HEK293T (cell line): ENCODE measurements at regions not wholly inside any gene's neighbourhood (a gene's known extent, or its start where the extent isn't known, plus 50 kb on each side); places are given as distances from the start of the nearest gene placed in this dataset.

Experiments
- CTCF ChIA-PET: fragments of 350-600 bp; formaldehyde crosslinking; extraction: SDS; loops from one replicate; lab custom pipeline; 2021; ENCODE audit warnings: antibody characterized with exemption, inconsistent platforms; lab: Yijun Ruan, JAX
- POLR2A ChIA-PET: fragments of 350-600 bp; formaldehyde crosslinking; extraction: SDS; loops from one replicate; lab custom pipeline; 2020; ENCODE audit warnings: antibody characterized with exemption, inconsistent platforms; lab: Yijun Ruan, JAX
- DNase-seq: peaks from one replicate; pipeline ENCODE4 v3.0.0; 2012; ENCODE audit warnings: mixed read lengths; ENCODE audit errors: extremely low spot score
- BHLHE40 ChIP-seq: fragments of 450-650 bp; IDR thresholded peaks from 2 replicates; pipeline ENCODE4 v1.6.1; 2016; ENCODE audit warnings: mild to moderate bottlenecking, moderate library complexity, borderline replicate concordance
- CTBP1 ChIP-seq: fragments of 450-650 bp; IDR thresholded peaks from 2 replicates; pipeline ENCODE4 v1.6.1; 2016; ENCODE audit warnings: borderline replicate concordance
- ELF4 ChIP-seq: fragments of 450-650 bp; IDR thresholded peaks from 2 replicates; pipeline ENCODE4 v1.6.1; 2017; ENCODE audit warnings: antibody characterized with exemption
- FOXA1 ChIP-seq: fragments of 450-650 bp; IDR thresholded peaks from 2 replicates; pipeline ENCODE4 v1.6.1; 2016; ENCODE audit warnings: mild to moderate bottlenecking
- FOXK2 ChIP-seq: fragments of 450-650 bp; IDR thresholded peaks from 2 replicates; pipeline ENCODE4 v1.6.1; 2016; ENCODE audit warnings: mild to moderate bottlenecking
- FOXM1 ChIP-seq: fragments of 450-650 bp; IDR thresholded peaks from 2 replicates; pipeline ENCODE4 v1.6.1; 2017; ENCODE audit warnings: mild to moderate bottlenecking, borderline replicate concordance
- HDGF ChIP-seq: fragments of 450-650 bp; IDR thresholded peaks from 2 replicates; pipeline ENCODE4 v1.6.1; 2017; ENCODE audit warnings: antibody characterized with exemption, borderline replicate concordance
- L3MBTL2 ChIP-seq: fragments of 450-650 bp; conservative IDR thresholded peaks from 2 replicates; pipeline ENCODE4 v1.6.1; 2016; ENCODE audit warnings: mild to moderate bottlenecking
- LEF1 ChIP-seq: fragments of 450-650 bp; IDR thresholded peaks from 2 replicates; pipeline ENCODE4 v1.6.1; 2017; ENCODE audit warnings: mild to moderate bottlenecking, borderline replicate concordance
- NFRKB ChIP-seq: fragments of 450-650 bp; IDR thresholded peaks from 2 replicates; pipeline ENCODE4 v1.6.1; 2016; ENCODE audit warnings: mild to moderate bottlenecking, moderate library complexity
- PKNOX1 ChIP-seq: fragments of 450-650 bp; IDR thresholded peaks from 2 replicates; pipeline ENCODE4 v1.6.1; 2016
- SP1 ChIP-seq: fragments of 450-650 bp; IDR thresholded peaks from 2 replicates; pipeline ENCODE4 v1.6.1; 2017
- SUZ12 ChIP-seq: fragments of 450-650 bp; IDR thresholded peaks from 2 replicates; pipeline ENCODE4 v1.6.1; 2016; ENCODE audit warnings: mild to moderate bottlenecking
- TARDBP ChIP-seq: fragments of 450-650 bp; IDR thresholded peaks from 2 replicates; pipeline ENCODE4 v1.6.1; 2016
- ZNF384 ChIP-seq: fragments of 450-650 bp; IDR thresholded peaks from 2 replicates; pipeline ENCODE4 v1.6.1; 2016

- TF ChIP-seq L3MBTL2 (no peak), PKNOX1 (no peak), LEF1 (no peak), FOXA1 (no peak)
- ChIA-PET CTCF (interaction anchor here (0.5 to 1.6 kb wide), 4 partner anchors 14 to 94 kb away, joined by 3 to 5 read pairs (median 3); no protein-coding TSS in a partner anchor), POLR2A (interaction anchor here (2.3 kb wide), 1 partner anchor 130 kb away, joined by 5 read pairs; the partner anchor contains the start of genes ARV1 and TTC13)
- no peak for DNase-seq
Measured at GRCh38 chr1:231108516-231109302, 53.1 kb upstream of the TRIM67 start.

- POLR2A ChIA-PET = interaction anchor here (2.3 kb wide), 1 partner anchor 129 kb away, joined by 5 read pairs; the partner anchor contains the start of genes ARV1 and TTC13
Measured at GRCh38 chr1:231107600-231108326, 54.1 kb upstream of the TRIM67 start.

GRCh38 chr1:231107151-231107550 is 54.7 kb upstream of the TRIM67 start:
- no peak for TF ChIP-seq FOXA1
- no peak for DNase-seq
- ChIA-PET CTCF (interaction anchor here (0.6 to 1.9 kb wide), 2 partner anchors 15 to 480 kb away, joined by 6 to 9 read pairs; no protein-coding TSS in a partner anchor), POLR2A (interaction anchor here (0.9 kb wide), 1 partner anchor 71 kb away, joined by 3 read pairs; no protein-coding TSS in a partner anchor)

More at GRCh38 chr1:231107600-231108326, 54.1 kb upstream of the TRIM67 start:
- DNase-seq = no peak
- CTCF ChIA-PET = interaction anchor here (0.7 to 1.6 kb wide), 2 partner anchors 15 to 93 kb away, joined by 3 to 5 read pairs; no protein-coding TSS in a partner anchor
- no peak for TF ChIP-seq HDGF
- no peak for TF ChIP-seq CTBP1
- TF ChIP-seq SUZ12 = no peak

GRCh38 chr1:231106347-231106746 is 55.5 kb upstream of the TRIM67 start:
- TF ChIP-seq PKNOX1 = peak; percentile 88
- TF ChIP-seq NFRKB = no peak
- peak; percentile 41 for DNase-seq
- CTCF ChIA-PET = interaction anchor here (0.6 to 1.9 kb wide), 2 partner anchors 14 to 481 kb away, joined by 6 to 9 read pairs; no protein-coding TSS in a partner anchor
- POLR2A ChIA-PET = interaction anchor here (0.6 to 1.5 kb wide), 4 partner anchors 66 to 1418 kb away, joined by 3 to 4 read pairs (median 4); no protein-coding TSS in a partner anchor

- DNase-seq = no peak
- ChIA-PET POLR2A (no interaction called here), CTCF (no interaction called here)
- no peak for TF ChIP-seq FOXK2
- TF ChIP-seq ELF4 = no peak
- TF ChIP-seq ZNF384 = no peak
- TF ChIP-seq L3MBTL2 = no peak
Measured at GRCh38 chr1:231104917-231105316, 56.9 kb upstream of the TRIM67 start.

GRCh38 chr1:231103961-231104360 is 57.9 kb upstream of the TRIM67 start:
- TF ChIP-seq FOXA1 (no peak), L3MBTL2 (no peak), BHLHE40 (no peak), ELF4 (no peak), FOXK2 (no peak), CTBP1 (no peak), FOXM1 (no peak), TARDBP (no peak), ZNF384 (no peak), PKNOX1 (no peak), HDGF (no peak), LEF1 (no peak), SUZ12 (no peak), SP1 (no peak)

More at GRCh38 chr1:231103961-231104360, 57.9 kb upstream of the TRIM67 start:
- CTCF ChIA-PET = interaction anchor here (1.0 kb wide), 1 partner anchor 10 kb away, joined by 3 read pairs; no protein-coding TSS in a partner anchor
- POLR2A ChIA-PET = no interaction called here
- no peak for DNase-seq
